Thyroid gland (tissue), 4 donors: ENCODE measurements at regions not wholly inside any gene's neighbourhood (a gene's known extent, or its start where the extent isn't known, plus 50 kb on each side); places are given as distances from the start of the nearest gene placed in this dataset.

Experiments used
- CTCF ChIP-seq, 6 experiments: fragments of 200-600 bp in 3 of 6; fragments of 450-650 bp in 3 of 6; sonication (generic) in 3 of 6; IDR thresholded peaks; one replicate each; pipeline ENCODE4 v1.5.1; 2016 to 2019; ENCODE audit warnings: antibody characterized with exemption in 6 of 6, mild to moderate bottlenecking in 2 of 6, inconsistent platforms in 1 of 6, moderate library complexity in 1 of 6
- POLR2A ChIP-seq, 2 donors: fragments of 450-650 bp; IDR thresholded peaks; one replicate each; pipeline ENCODE4 v1.6.1; 2017; ENCODE audit warnings: antibody characterized with exemption in 2 of 2, mild to moderate bottlenecking in 2 of 2, moderate library complexity in 1 of 2

GRCh38 chr4:41473176-41473575, 64.8 kb upstream of the LIMCH1 start:
- TF ChIP-seq POLR2A (IDR thresholded peaks at IDR 0.05) (no peak), CTCF (IDR thresholded peaks at IDR 0.05) (no peak)
